Mesenchymal stem cell (in vitro differentiated cells and primary cell): ENCODE measurements at regions not wholly inside any gene's neighbourhood (a gene's known extent, or its start where the extent isn't known, plus 50 kb on each side); places are given as distances from the start of the nearest gene placed in this dataset.
"Not testable (repeated sequence)": the region's sequence is repeated elsewhere in the genome, so short reads cannot be mapped to it uniquely, and the experiment has no call there.

Experiments
- DNase-seq: peaks from one replicate; pipeline ENCODE4 v3.0.0-alpha.2; 2013
- H2AFZ ChIP-seq: one replicate; pipeline ENCODE4 v1.6.1; 2013; ENCODE audit warnings: low read depth, mild to moderate bottlenecking, control low read depth, inconsistent platforms, low read length, moderate library complexity
- H2AK5ac ChIP-seq: 2 replicates; pipeline ENCODE4 v1.6.1; 2013; ENCODE audit warnings: low read length, moderate library complexity, mild to moderate bottlenecking, inconsistent platforms; ENCODE audit not compliant: severe bottlenecking
- H2BK120ac ChIP-seq: one replicate; pipeline ENCODE4 v1.6.1; 2013; ENCODE audit warnings: low read depth, mild to moderate bottlenecking, inconsistent platforms, low read length, moderate library complexity
- H2BK12ac ChIP-seq, 2 experiments: one replicate each; pipeline ENCODE4 v1.6.1; 2013; ENCODE audit warnings: inconsistent platforms in 2 of 2, low read length in 2 of 2, mild to moderate bottlenecking in 2 of 2, moderate library complexity in 2 of 2, control low read depth in 1 of 2
- H2BK15ac ChIP-seq: one replicate; pipeline ENCODE4 v1.6.1; 2013; ENCODE audit warnings: mild to moderate bottlenecking, low read depth, inconsistent platforms; ENCODE audit not compliant: poor library complexity, severe bottlenecking
- H2BK5ac ChIP-seq: 2 replicates; pipeline ENCODE4 v1.6.1; 2013; ENCODE audit warnings: low read depth, mild to moderate bottlenecking, low read length, control low read depth, inconsistent platforms; ENCODE audit not compliant: poor library complexity, severe bottlenecking
- H3K14ac ChIP-seq, 2 experiments: one replicate each; pipeline ENCODE4 v1.6.1; 2013; ENCODE audit warnings: inconsistent platforms in 2 of 2, low read length in 2 of 2, control low read depth in 1 of 2, mild to moderate bottlenecking in 1 of 2, moderate library complexity in 1 of 2
- H3K18ac ChIP-seq, 2 experiments: one replicate each; pipeline ENCODE4 v1.6.1; 2013; ENCODE audit warnings: inconsistent platforms in 2 of 2, low read length in 2 of 2, control low read depth in 1 of 2, low read depth in 1 of 2, mild to moderate bottlenecking in 1 of 2
- H3K23ac ChIP-seq, 2 experiments: one replicate each; pipeline ENCODE4 v1.6.1; 2013; ENCODE audit warnings: inconsistent platforms in 2 of 2, low read length in 2 of 2, mild to moderate bottlenecking in 2 of 2, moderate library complexity in 2 of 2, control low read depth in 1 of 2
- H3K27ac ChIP-seq: 2 replicates; pipeline ENCODE4 v1.5.1; 2013; ENCODE audit warnings: mild to moderate bottlenecking, moderate library complexity, low read length, control low read depth, inconsistent platforms; ENCODE audit not compliant: poor library complexity, severe bottlenecking
- H3K27me3 ChIP-seq, 2 experiments: 2 replicates each; pipeline versions ENCODE4 v1.6.1 to v1.7.0; 2013; ENCODE audit warnings: low read length in 2 of 2, mild to moderate bottlenecking in 2 of 2, moderate library complexity in 2 of 2, control low read depth in 1 of 2, inconsistent platforms in 1 of 2; ENCODE audit not compliant: control insufficient read depth in 1 of 2, insufficient read depth in 1 of 2
- H3K36me3 ChIP-seq, 2 experiments: 2 replicates each; pipeline versions ENCODE4 v1.6.1 to v1.7.0; 2013; ENCODE audit warnings: low read length in 2 of 2, control low read depth in 1 of 2, inconsistent platforms in 1 of 2, low read depth in 1 of 2, mild to moderate bottlenecking in 1 of 2; ENCODE audit not compliant: insufficient read depth in 2 of 2, control insufficient read depth in 1 of 2
- H3K4ac ChIP-seq, 2 experiments: one replicate each; pipeline ENCODE4 v1.6.1; 2013; ENCODE audit warnings: inconsistent platforms in 2 of 2, low read length in 2 of 2, mild to moderate bottlenecking in 2 of 2, moderate library complexity in 2 of 2, control low read depth in 1 of 2, low read depth in 1 of 2
- H3K4me1 ChIP-seq: 2 replicates; pipeline ENCODE4 v1.6.1; 2013; ENCODE audit warnings: low read depth, low read length, control low read depth; ENCODE audit not compliant: control insufficient read depth, insufficient read depth
- H3K4me2 ChIP-seq: 2 replicates; pipeline ENCODE4 v1.6.1; 2013; ENCODE audit warnings: low read length, mild to moderate bottlenecking, inconsistent platforms; ENCODE audit not compliant: poor library complexity, severe bottlenecking
- H3K4me3 ChIP-seq, 2 experiments: 2 replicates each; pipeline versions ENCODE4 v1.5.1 to v1.7.0; 2013; ENCODE audit warnings: low read length in 2 of 2, mild to moderate bottlenecking in 2 of 2, control low read depth in 1 of 2, low read depth in 1 of 2; ENCODE audit not compliant: insufficient read depth in 1 of 2
- H3K79me1 ChIP-seq: replicated peaks from 2 replicates; pipeline ENCODE4 v1.6.1; 2013; ENCODE audit warnings: mild to moderate bottlenecking, control low read depth, low read length, inconsistent platforms; ENCODE audit not compliant: poor library complexity, severe bottlenecking
- H3K9ac ChIP-seq: 2 replicates; pipeline ENCODE4 v1.7.0; 2013; ENCODE audit warnings: mild to moderate bottlenecking, low read length, moderate library complexity
- H3K9me3 ChIP-seq: 2 replicates; pipeline ENCODE4 v1.7.0; 2013; ENCODE audit warnings: mild to moderate bottlenecking, low read length; ENCODE audit not compliant: control insufficient read depth
- H4K8ac ChIP-seq: one replicate; pipeline ENCODE4 v1.6.1; 2013; ENCODE audit warnings: inconsistent platforms, mild to moderate bottlenecking, low read length, moderate library complexity
- H4K91ac ChIP-seq: one replicate; pipeline ENCODE4 v1.6.1; 2013; ENCODE audit warnings: mild to moderate bottlenecking, low read length, inconsistent platforms
- WGBS: methylation state at CpG from one replicate; pipeline ENCODE4 v1.1.7; 2013; ENCODE audit warnings: mixed read lengths; 5-methylcytosine and 5-hydroxymethylcytosine counted together

- H3K4ac ChIP-seq = no peak overlapping the region
- H3K14ac ChIP-seq = no peak overlapping the region
- DNase-seq = no peak
- H2AFZ ChIP-seq = no peak overlapping the region
- no peak overlapping the region for H3K23ac ChIP-seq
- no peak overlapping the region for H3K4me2 ChIP-seq
- peaks cover 2% of the 10 kb centered on the region for H3K4me1 ChIP-seq
- H2BK12ac ChIP-seq = no peak overlapping the region
- no peak overlapping the region for H2BK5ac ChIP-seq
- no peak overlapping the region for H4K8ac ChIP-seq
- H3K79me1 ChIP-seq = peaks cover 38% of the 10 kb centered on the region
- no peak overlapping the region for H3K18ac ChIP-seq
- 96% methylated on average over 6 of the region's 6 CpGs for WGBS
- no peak overlapping the region for H3K4me3 ChIP-seq
- H3K27ac ChIP-seq = no peak overlapping the region
- no peaks in the 10 kb centered on the region for H3K27me3 ChIP-seq
- H2BK15ac ChIP-seq = no peak overlapping the region
- H3K9me3 ChIP-seq = no peaks in the 10 kb centered on the region
- H2BK120ac ChIP-seq = no peak overlapping the region
- peaks cover 67 to 75% of the 10 kb centered on the region in 2 experiments for H3K36me3 ChIP-seq
- H4K91ac ChIP-seq = no peak overlapping the region
- H3K9ac ChIP-seq = no peak overlapping the region
- H2AK5ac ChIP-seq = no peak overlapping the region
Observed at GRCh38 chr7:66549466-66549865, 79.2 kb upstream of the KCTD7 start.

- H2AK5ac ChIP-seq = no peak overlapping the region
- H3K79me1 ChIP-seq = peaks cover 45% of the 10 kb centered on the region
- no peak overlapping the region for H2BK12ac ChIP-seq
- no peak overlapping the region for H3K23ac ChIP-seq
- no peak overlapping the region for H3K4ac ChIP-seq
- no peak overlapping the region for H4K8ac ChIP-seq
- H4K91ac ChIP-seq = no peak overlapping the region
- H2BK5ac ChIP-seq = no peak overlapping the region
- no peak overlapping the region for H3K14ac ChIP-seq
- peaks cover 64 to 74% of the 10 kb centered on the region in 2 experiments for H3K36me3 ChIP-seq
- no peak overlapping the region for H2BK120ac ChIP-seq
- H3K4me1 ChIP-seq = peaks cover 7% of the 10 kb centered on the region
- H3K27ac ChIP-seq = no peak overlapping the region
- H3K18ac ChIP-seq = no peak overlapping the region
- H3K4me2 ChIP-seq = no peak overlapping the region
- WGBS = 96% methylated on average over 9 of the region's 9 CpGs
- no peaks in the 10 kb centered on the region for H3K9me3 ChIP-seq
- no peak for DNase-seq
- H2BK15ac ChIP-seq = no peak overlapping the region
- H3K27me3 ChIP-seq = no peaks in the 10 kb centered on the region
- no peak overlapping the region for H3K9ac ChIP-seq
- H3K4me3 ChIP-seq = no peak overlapping the region
- H2AFZ ChIP-seq = no peak overlapping the region
Observed at GRCh38 chr7:66553001-66553400, 75.7 kb upstream of the KCTD7 start.

- not testable (repeated sequence) for H4K91ac ChIP-seq, H2AFZ ChIP-seq, H3K27me3 ChIP-seq, H3K27ac ChIP-seq, H3K14ac ChIP-seq, H3K4me2 ChIP-seq, H2BK12ac ChIP-seq, H3K4ac ChIP-seq, H3K9ac ChIP-seq, H3K18ac ChIP-seq, H3K9me3 ChIP-seq, DNase-seq, H3K4me3 ChIP-seq, H3K4me1 ChIP-seq, H4K8ac ChIP-seq, H2BK15ac ChIP-seq, H2BK5ac ChIP-seq, H2AK5ac ChIP-seq, H2BK120ac ChIP-seq, H3K23ac ChIP-seq
- H3K36me3 ChIP-seq = peaks cover 65 to 75% of the 10 kb centered on the region in 2 experiments
- WGBS = 100% methylated on average over 2 of the region's 2 CpGs
- peaks cover 51% of the 10 kb centered on the region for H3K79me1 ChIP-seq
Observed at GRCh38 chr7:66553675-66554074, 75.0 kb upstream of the KCTD7 start.

GRCh38 chr7:66554291-66554690, 74.4 kb upstream of the KCTD7 start:
- Histone ChIP-seq H3K79me1 (peaks cover 50% of the 10 kb centered on the region), H3K36me3 (peaks cover 67 to 80% of the 10 kb centered on the region in 2 experiments)
- not testable (repeated sequence) for H2BK5ac ChIP-seq, H3K18ac ChIP-seq, H2AK5ac ChIP-seq, H3K4ac ChIP-seq, H3K27ac ChIP-seq, DNase-seq, H2AFZ ChIP-seq, H3K23ac ChIP-seq, H4K8ac ChIP-seq, H3K9me3 ChIP-seq, H2BK120ac ChIP-seq, H3K4me1 ChIP-seq, H3K9ac ChIP-seq, H3K4me3 ChIP-seq, H3K4me2 ChIP-seq, H3K14ac ChIP-seq, H4K91ac ChIP-seq, H3K27me3 ChIP-seq, H2BK12ac ChIP-seq, H2BK15ac ChIP-seq
- WGBS = 98% methylated on average over 7 of the region's 8 CpGs
